H1 (cell line): ENCODE measurements at regions not wholly inside any gene's neighbourhood (a gene's known extent, or its start where the extent isn't known, plus 50 kb on each side); places are given as distances from the start of the nearest gene placed in this dataset.

ENCODE experiments used
- CTCF ChIA-PET: fragments of 300-600 bp; sonication (Branson Sonifier 250); formaldehyde crosslinking; loops from one replicate; lab custom pipeline; 2021; ENCODE audit not compliant: partially characterized antibody; lab: Charles Lee
- POLR2A ChIA-PET: fragments of 300-600 bp; sonication (Branson Sonifier 250); formaldehyde crosslinking; loops from one replicate; lab custom pipeline; 2021; ENCODE audit warnings: inconsistent platforms; ENCODE audit not compliant: partially characterized antibody; lab: Charles Lee
- DNase-seq, 2 experiments: peaks; one replicate each; pipeline versions ENCODE4 v3.0.0 to v3.0.0-alpha.2; 2010 to 2022; ENCODE audit warnings: low spot score in 2 of 2, low read depth in 1 of 2, mixed read lengths in 1 of 2
- FAIRE-seq: peaks from 2 replicates; lab custom pipeline; 2011; peaks lifted over from hg19 to GRCh38; lab: Jason Lieb, UNC
- H2AFZ ChIP-seq: 2 replicates; pipeline ENCODE4 v1.8.1; 2012; ENCODE audit warnings: low read length, inconsistent platforms
- H2AK5ac ChIP-seq: 2 replicates; pipeline ENCODE4 v1.6.1; 2013; ENCODE audit warnings: low read depth, low read length
- H2BK120ac ChIP-seq: replicated peaks from 2 replicates; pipeline ENCODE3; 2013; ENCODE audit warnings: low read depth, low read length, inconsistent platforms
- H2BK12ac ChIP-seq: 2 replicates; pipeline ENCODE4 v1.6.1; 2013; ENCODE audit warnings: low read depth, low read length
- H2BK15ac ChIP-seq: 2 replicates; pipeline ENCODE4 v1.6.1; 2013; ENCODE audit warnings: low read length
- H2BK20ac ChIP-seq: 2 replicates; pipeline ENCODE4 v1.6.1; 2013; ENCODE audit warnings: low read length
- H2BK5ac ChIP-seq: 2 replicates; pipeline ENCODE4 v1.6.1; 2013; ENCODE audit warnings: low read depth, low read length
- H3K14ac ChIP-seq: 2 replicates; pipeline ENCODE4 v1.6.1; 2013; ENCODE audit warnings: inconsistent platforms; ENCODE audit not compliant: insufficient read length
- H3K18ac ChIP-seq: 2 replicates; pipeline ENCODE4 v1.6.1; 2013; ENCODE audit warnings: low read length; ENCODE audit errors: extremely low read depth
- H3K23ac ChIP-seq: 2 replicates; pipeline ENCODE4 v1.6.1; 2013; ENCODE audit warnings: inconsistent platforms; ENCODE audit not compliant: insufficient read length
- H3K23me2 ChIP-seq: 2 replicates; pipeline ENCODE4 v1.6.1; 2013; ENCODE audit warnings: low read depth, low read length
- H3K27ac ChIP-seq: 2 replicates; pipeline ENCODE4 v1.6.1; 2011; ENCODE audit warnings: low read depth, low read length, inconsistent platforms
- H3K27me3 ChIP-seq, 4 experiments: replicated peaks in 1 of 4; 1 replicate in 1 of 4; 2 replicates in 3 of 4; pipeline versions ENCODE4 v1.6.1 to v1.8.1; 2011 to 2013; ENCODE audit warnings: low read length in 3 of 4, mild to moderate bottlenecking in 3 of 4, inconsistent platforms in 2 of 4, mixed read lengths in 2 of 4, moderate library complexity in 1 of 4; ENCODE audit not compliant: control insufficient read depth in 3 of 4, insufficient read depth in 3 of 4; ENCODE audit errors: extremely low read depth in 1 of 4
- H3K36me3 ChIP-seq, 4 experiments: 2 replicates each; pipeline versions ENCODE4 v1.6.1 to v1.8.1; 2011 to 2013; ENCODE audit warnings: mild to moderate bottlenecking in 4 of 4, low read length in 3 of 4, moderate library complexity in 2 of 4, control low read depth in 1 of 4, inconsistent platforms in 1 of 4; ENCODE audit not compliant: insufficient read depth in 4 of 4, control insufficient read depth in 2 of 4
- H3K4ac ChIP-seq: replicated peaks from 2 replicates; pipeline ENCODE3; 2013; ENCODE audit warnings: low read length, low read depth, mixed read lengths, inconsistent platforms; ENCODE audit not compliant: insufficient read length
- H3K4me1 ChIP-seq, 4 experiments: replicated peaks in 1 of 4; 1 replicate in 1 of 4; 2 replicates in 3 of 4; pipeline versions ENCODE4 v1.6.1 to v1.8.1; 2011 to 2013; ENCODE audit warnings: low read length in 3 of 4, inconsistent platforms in 2 of 4, mixed read lengths in 1 of 4; ENCODE audit not compliant: insufficient read depth in 4 of 4, control insufficient read depth in 3 of 4
- H3K4me2 ChIP-seq, 2 experiments: 2 replicates each; pipeline versions ENCODE4 v1.6.1 to v1.8.1; 2011 to 2013; ENCODE audit warnings: low read depth in 2 of 2, low read length in 2 of 2, control low read depth in 1 of 2, inconsistent platforms in 1 of 2, mild to moderate bottlenecking in 1 of 2; ENCODE audit not compliant: insufficient read depth in 1 of 2
- H3K4me3 ChIP-seq, 4 experiments: fragments of 200-600, 300-600 bp in 1 of 4; sonication (generic), shearing (Covaris generic), sonication (Bioruptor Twin) in 1 of 4; 2 replicates each; pipeline versions ENCODE4 v1.5.1 to v1.8.1; 2011 to 2016; ENCODE audit warnings: low read length in 4 of 4, low read depth in 3 of 4, control low read depth in 2 of 4, inconsistent platforms in 2 of 4, mild to moderate bottlenecking in 2 of 4, mixed read lengths in 1 of 4, moderate library complexity in 1 of 4; ENCODE audit not compliant: insufficient read depth in 2 of 4; ENCODE audit errors: extremely low read depth in 1 of 4
- H3K56ac ChIP-seq: replicated peaks from 2 replicates; pipeline ENCODE3; 2013; ENCODE audit warnings: low read depth, mild to moderate bottlenecking, mixed read lengths, low read length, inconsistent platforms; ENCODE audit not compliant: insufficient read length
- H3K79me1 ChIP-seq: 2 replicates; pipeline ENCODE4 v1.6.1; 2013; ENCODE audit warnings: low read depth, low read length, control low read depth
- H3K79me2 ChIP-seq, 2 experiments: 2 replicates each; pipeline versions ENCODE4 v1.6.1 to v1.8.1; 2012 to 2013; ENCODE audit warnings: low read length in 2 of 2, mild to moderate bottlenecking in 2 of 2, inconsistent platforms in 1 of 2; ENCODE audit not compliant: insufficient read depth in 2 of 2, control insufficient read depth in 1 of 2
- H3K9ac ChIP-seq, 4 experiments: replicated peaks in 1 of 4; 1 replicate in 1 of 4; 2 replicates in 3 of 4; pipeline versions ENCODE4 v1.6.1 to v1.8.1; 2011 to 2013; ENCODE audit warnings: low read depth in 3 of 4, low read length in 3 of 4, control low read depth in 2 of 4, mild to moderate bottlenecking in 2 of 4, moderate library complexity in 2 of 4, inconsistent platforms in 1 of 4; ENCODE audit errors: extremely low read depth in 1 of 4
- H3K9me3 ChIP-seq, 2 experiments: 2 replicates each; pipeline versions ENCODE4 v1.6.1 to v1.8.1; 2012 to 2013; ENCODE audit warnings: mild to moderate bottlenecking in 2 of 2, moderate library complexity in 2 of 2, control low read depth in 1 of 2, inconsistent platforms in 1 of 2, low read depth in 1 of 2, low read length in 1 of 2, mixed read lengths in 1 of 2; ENCODE audit not compliant: insufficient read depth in 2 of 2
- H4K20me1 ChIP-seq, 2 experiments: replicated peaks in 1 of 2; 2 replicates each; pipeline versions ENCODE3 to v1.8.1; 2011 to 2013; ENCODE audit warnings: inconsistent platforms in 2 of 2, low read length in 2 of 2, mild to moderate bottlenecking in 1 of 2; ENCODE audit not compliant: insufficient read depth in 2 of 2, control insufficient read depth in 1 of 2
- H4K5ac ChIP-seq: 2 replicates; pipeline ENCODE4 v1.6.1; 2013; ENCODE audit warnings: low read length, low read depth, mixed read lengths, inconsistent platforms; ENCODE audit not compliant: insufficient read length
- H4K8ac ChIP-seq: 2 replicates; pipeline ENCODE4 v1.8.0; 2013; ENCODE audit warnings: mild to moderate bottlenecking, moderate library complexity, low read length, inconsistent platforms; ENCODE audit not compliant: insufficient read depth; ENCODE audit errors: extremely low read depth
- H4K91ac ChIP-seq: replicated peaks from 2 replicates; pipeline ENCODE3; 2013; ENCODE audit warnings: low read length, mixed read lengths, inconsistent platforms; ENCODE audit not compliant: insufficient read length
- ATF3 ChIP-seq: IDR thresholded peaks from 2 replicates; pipeline ENCODE4 v1.6.1; 2011; ENCODE audit warnings: low read depth, mild to moderate bottlenecking, low read length; ENCODE audit not compliant: insufficient read depth
- BRCA1 ChIP-seq: IDR thresholded peaks from 2 replicates; pipeline ENCODE4 v1.6.1; 2012; ENCODE audit warnings: low read depth, low read length, improper control_type of control experiment
- CREB1 ChIP-seq: IDR thresholded peaks from 2 replicates; pipeline ENCODE4 v1.6.1; 2012; ENCODE audit warnings: inconsistent platforms
- EP300 ChIP-seq, 2 experiments: IDR thresholded peaks; 1 replicate in 1 of 2; 2 replicates in 1 of 2; pipeline ENCODE4 v1.6.1; 2011 to 2012; ENCODE audit warnings: low read depth in 2 of 2, low read length in 2 of 2, mild to moderate bottlenecking in 2 of 2, borderline replicate concordance in 1 of 2, inconsistent platforms in 1 of 2, moderate library complexity in 1 of 2
- GTF2F1 ChIP-seq: IDR thresholded peaks from 2 replicates; pipeline ENCODE4 v1.6.1; 2012; ENCODE audit warnings: low read depth, low read length, improper control_type of control experiment, borderline replicate concordance
- SAP30 ChIP-seq: fragments of 300-600 bp; sonication (generic); IDR thresholded peaks from 2 replicates; pipeline ENCODE4 v1.7.1; 2012; ENCODE audit warnings: low read length, moderate library complexity, mild to moderate bottlenecking, inconsistent platforms; ENCODE audit not compliant: insufficient read depth, insufficient replicate concordance
- SIN3A ChIP-seq, 2 experiments: IDR thresholded peaks in 1 of 2; conservative IDR thresholded peaks in 1 of 2; 2 replicates each; pipeline ENCODE4 v1.6.1; 2011 to 2012; ENCODE audit warnings: low read length in 2 of 2, improper control_type of control experiment in 1 of 2, low read depth in 1 of 2, mild to moderate bottlenecking in 1 of 2
- SRF ChIP-seq: IDR thresholded peaks from 2 replicates; pipeline ENCODE4 v1.6.1; 2011; ENCODE audit warnings: mild to moderate bottlenecking, low read depth, low read length, moderate library complexity
- TBP ChIP-seq: IDR thresholded peaks from 2 replicates; pipeline ENCODE4 v1.6.1; 2011; ENCODE audit warnings: low read depth, low read length, improper control_type of control experiment
- TCF12 ChIP-seq: IDR thresholded peaks from 2 replicates; pipeline ENCODE4 v1.6.1; 2011; ENCODE audit warnings: low read depth, mild to moderate bottlenecking, low read length
- USF2 ChIP-seq: IDR thresholded peaks from 2 replicates; pipeline ENCODE4 v1.6.1; 2011; ENCODE audit warnings: low read length, improper control_type of control experiment
- YY1 ChIP-seq: IDR thresholded peaks from 2 replicates; pipeline ENCODE4 v1.6.1; 2011; ENCODE audit warnings: low read depth, mild to moderate bottlenecking, low read length
- WGBS, 2 experiments: shearing (Covaris generic) in 1 of 2; methylation state at CpG; one replicate each; pipeline versions ENCODE4 v1.1.6 to v1.1.7; 2013 to 2015; ENCODE audit warnings: low lambda C conversion rate in 2 of 2, mixed read lengths in 2 of 2, inconsistent platforms in 1 of 2, low coverage in 1 of 2, missing lambda C conversion rate in 1 of 2; ENCODE audit not compliant: insufficient replicate concordance in 2 of 2, insufficient coverage in 1 of 2, insufficient read length in 1 of 2; ENCODE audit errors: extremely low coverage in 1 of 2, missing lambda C conversion rate in 1 of 2; 5-methylcytosine and 5-hydroxymethylcytosine counted together

GRCh38 chr11:28820296-28820989 lies 712.3 kb downstream of the METTL15 start:
- 0 out of 4 replicates have a peak, but pooled peaks cover 0 to under 1% of the 10 kb centered on the region in 2 experiments for H3K9me3 ChIP-seq
- no peak for DNase-seq
- H3K18ac ChIP-seq: no peak overlapping the region
- H3K56ac ChIP-seq: no peak overlapping the region
- H2AK5ac ChIP-seq: no peak overlapping the region
- H2BK15ac ChIP-seq: no peak overlapping the region
- no peaks in the 10 kb centered on the region for H3K23me2 ChIP-seq
- H4K20me1 ChIP-seq: no peaks in the 10 kb centered on the region
- no peak overlapping the region for H3K4me2 ChIP-seq
- no peak overlapping the region for H2BK5ac ChIP-seq
- no peak overlapping the region for H3K23ac ChIP-seq
- H3K36me3 ChIP-seq: no peaks in the 10 kb centered on the region
- no peak for FAIRE-seq
- no peak overlapping the region for H3K14ac ChIP-seq
- H3K4me1 ChIP-seq: no peaks in the 10 kb centered on the region
- ChIA-PET POLR2A (no interaction called here), CTCF (no interaction called here)
- H2BK120ac ChIP-seq: no peak overlapping the region
- WGBS, 2 experiments: 97% methylated on average over 2 of the region's 2 CpGs; no CpG with 5 or more reads in 1 of the 2 experiments
- no peak overlapping the region for H2BK20ac ChIP-seq
- no peak overlapping the region for H2BK12ac ChIP-seq
- no peak overlapping the region for H4K5ac ChIP-seq
- no peaks in the 10 kb centered on the region for H3K79me2 ChIP-seq
- H2AFZ ChIP-seq: no peak overlapping the region
- H4K8ac ChIP-seq: no peak overlapping the region
- no peaks in the 10 kb centered on the region for H3K27me3 ChIP-seq
- no peaks in the 10 kb centered on the region for H3K79me1 ChIP-seq
- H3K9ac ChIP-seq: no peak overlapping the region
- H3K4me3 ChIP-seq: no peak overlapping the region
- H3K27ac ChIP-seq: no peak overlapping the region
- H4K91ac ChIP-seq: no peak overlapping the region
- no peak overlapping the region for H3K4ac ChIP-seq
- TF ChIP-seq SIN3A (conservative IDR thresholded peaks at IDR 0.05 in 1 of 2, IDR thresholded peaks at IDR 0.05 in 1 of 2; ENCODE audit: low read depth in 1 of 2, low read length in 2 of 2) (no peak), BRCA1 (no peak), EP300 (IDR thresholded peaks at IDR 0.05; ENCODE audit: borderline replicate concordance in 1 of 2, low read depth in 2 of 2, low read length in 2 of 2) (no peak), GTF2F1 (no peak), ATF3 (no peak), SAP30 (no peak), SRF (no peak), YY1 (no peak), TBP (no peak), USF2 (no peak), CREB1 (no peak), TCF12 (no peak)
